Endothelial cell of umbilical vein (primary cell): ENCODE measurements at regions not wholly inside any gene's neighbourhood (a gene's known extent, or its start where the extent isn't known, plus 50 kb on each side); places are given as distances from the start of the nearest gene placed in this dataset.

Experiments used
- CTCF ChIP-seq, 2 donors: IDR thresholded peaks; 1 replicate in 1 of 2; 2 replicates in 1 of 2; pipeline ENCODE4 v1.5.1; 2011; ENCODE audit warnings: low read length in 2 of 2, mild to moderate bottlenecking in 2 of 2, moderate library complexity in 2 of 2, control low read depth in 1 of 2, inconsistent platforms in 1 of 2, low read depth in 1 of 2; ENCODE audit not compliant: insufficient read depth in 1 of 2; ENCODE audit errors: extremely low read depth in 1 of 2
- EZH2 ChIP-seq: IDR thresholded peaks from 2 replicates; pipeline ENCODE4 v1.6.1; 2012; ENCODE audit warnings: borderline replicate concordance, low read depth, mild to moderate bottlenecking, moderate library complexity, low read length, inconsistent platforms; ENCODE audit not compliant: severe bottlenecking
- FOS ChIP-seq: IDR thresholded peaks from 2 replicates; pipeline ENCODE4 v1.6.1; 2011; ENCODE audit warnings: mild to moderate bottlenecking, low read length, moderate library complexity, borderline replicate concordance; ENCODE audit not compliant: insufficient read depth
- GATA2 ChIP-seq: IDR thresholded peaks from 2 replicates; pipeline ENCODE4 v1.7.0; 2011; ENCODE audit warnings: low read depth, mild to moderate bottlenecking, moderate library complexity, mixed read lengths, low read length; ENCODE audit not compliant: insufficient read length, insufficient read depth
- JUN ChIP-seq: IDR thresholded peaks from 2 replicates; pipeline ENCODE4 v1.6.1; 2011; ENCODE audit warnings: borderline replicate concordance, low read depth; ENCODE audit not compliant: insufficient read length, insufficient read depth
- MAX ChIP-seq: IDR thresholded peaks from 2 replicates; pipeline ENCODE4 v1.6.1; 2011; ENCODE audit not compliant: insufficient read depth, insufficient read length
- MYC ChIP-seq: IDR thresholded peaks from one replicate; pipeline ENCODE4 v1.6.1; 2011; ENCODE audit warnings: mild to moderate bottlenecking, low read depth, low read length
- POLR2A ChIP-seq: IDR thresholded peaks from 2 replicates; pipeline ENCODE4 v1.6.1; 2012; ENCODE audit warnings: low read depth, mild to moderate bottlenecking, control low read depth, low read length
- POLR2AphosphoS5 ChIP-seq: IDR thresholded peaks from 2 replicates; pipeline ENCODE4 v1.6.1; 2012; ENCODE audit warnings: low read depth, mild to moderate bottlenecking, control low read depth, low read length, moderate library complexity; ENCODE audit not compliant: insufficient read depth

GRCh38 chr1:220367833-220368232 is 95.6 kb upstream of the RAB3GAP2 start:
- TF ChIP-seq CTCF (IDR thresholded peaks at IDR 0.05; ENCODE audit: extremely low read depth in 1 of 2, insufficient read depth in 1 of 2, low read depth in 1 of 2, low read length in 2 of 2) (no peak), POLR2A (no peak), MAX (no peak), EZH2 (no peak), MYC (no peak), JUN (no peak), POLR2AphosphoS5 (no peak), FOS (no peak), GATA2 (no peak)
